OCI-LY1 (cell line): ENCODE measurements at regions not wholly inside any gene's neighbourhood (a gene's known extent, or its start where the extent isn't known, plus 50 kb on each side); places are given as distances from the start of the nearest gene placed in this dataset.

Experiments
- H2AFZ ChIP-seq: fragments of 200-600 bp; sonication (generic), shearing (Covaris generic); 2 replicates; pipeline ENCODE4 v1.6.0; 2014; ENCODE audit warnings: antibody characterized with exemption, mild to moderate bottlenecking, low read length
- H3F3A ChIP-seq: fragments of 200-600 bp; sonication (generic), shearing (Covaris generic); 2 replicates; pipeline ENCODE4 v1.6.0; 2014; ENCODE audit warnings: mild to moderate bottlenecking, antibody characterized with exemption, low read length, moderate library complexity; ENCODE audit not compliant: insufficient read depth
- H3K27ac ChIP-seq: fragments of 200-600 bp; sonication (generic); 2 replicates; pipeline ENCODE4 v1.5.1; 2014; ENCODE audit warnings: low read length, mixed run types, mild to moderate bottlenecking, low read depth; ENCODE audit not compliant: poor library complexity, severe bottlenecking
- H3K27me3 ChIP-seq: fragments of 200-600 bp; sonication (generic); 2 replicates; pipeline ENCODE4 v1.6.0; 2014; ENCODE audit warnings: antibody characterized with exemption, mild to moderate bottlenecking, low read length, moderate library complexity; ENCODE audit not compliant: insufficient read depth
- H3K36me3 ChIP-seq: fragments of 200-600 bp; sonication (generic); 2 replicates; pipeline ENCODE4 v1.6.1; 2014; ENCODE audit warnings: mild to moderate bottlenecking, antibody characterized with exemption, low read length, moderate library complexity, mixed read lengths; ENCODE audit not compliant: insufficient read depth
- H3K4me1 ChIP-seq: fragments of 200-600 bp; sonication (generic); 2 replicates; pipeline ENCODE4 v1.5.1; 2014; ENCODE audit warnings: mild to moderate bottlenecking, low read length, moderate library complexity; ENCODE audit not compliant: insufficient read depth, severe bottlenecking
- H3K4me2 ChIP-seq: fragments of 200-600 bp; sonication (generic), shearing (Covaris generic); 2 replicates; pipeline ENCODE4 v1.6.1; 2014; ENCODE audit warnings: low read length
- H3K4me3 ChIP-seq: fragments of 200-600 bp; sonication (generic); 2 replicates; pipeline ENCODE4 v1.5.1; 2014; ENCODE audit warnings: low read length, low read depth, mild to moderate bottlenecking, mixed read lengths; ENCODE audit not compliant: poor library complexity, severe bottlenecking
- H3K79me2 ChIP-seq: fragments of 200-600 bp; shearing (Covaris generic); 2 replicates; pipeline ENCODE4 v1.6.1; 2016; ENCODE audit warnings: mixed run types, low read length, mixed read lengths; ENCODE audit not compliant: insufficient read depth
- H3K9ac ChIP-seq: fragments of 200-600 bp; sonication (generic), shearing (Covaris generic); 2 replicates; pipeline ENCODE4 v1.6.1; 2014; ENCODE audit warnings: mild to moderate bottlenecking, low read length, mixed read lengths
- H3K9me2 ChIP-seq: fragments of 200-600 bp; sonication (generic), shearing (Covaris generic); 2 replicates; pipeline ENCODE4 v1.6.1; 2014; ENCODE audit warnings: low read depth, mild to moderate bottlenecking, low read length, mixed read lengths
- H3K9me3 ChIP-seq: fragments of 200-600 bp; shearing (Covaris generic); 2 replicates; pipeline ENCODE4 v1.6.1; 2014; ENCODE audit warnings: low read length, mixed read lengths
- H4K20me1 ChIP-seq: fragments of 200-600 bp; sonication (generic), shearing (Covaris generic); 2 replicates; pipeline ENCODE4 v1.6.0; 2016; ENCODE audit warnings: mild to moderate bottlenecking, low read length; ENCODE audit not compliant: insufficient read depth
- CTCF ChIP-seq: fragments of 200-600 bp; sonication (generic), shearing (Covaris generic); IDR thresholded peaks from 2 replicates; pipeline ENCODE4 v1.5.1; 2017; ENCODE audit warnings: mild to moderate bottlenecking, antibody characterized with exemption, low read length, moderate library complexity, mixed read lengths
- EZH2 ChIP-seq: fragments of 200-600 bp; sonication (generic), shearing (Covaris generic); IDR thresholded peaks from 2 replicates; pipeline ENCODE4 v1.8.0; 2017; ENCODE audit warnings: borderline replicate concordance, mixed run types, mild to moderate bottlenecking, antibody characterized with exemption, low read length, moderate library complexity, mixed read lengths

- Histone ChIP-seq H4K20me1 (no peaks in the 10 kb centered on the region), H3K79me2 (no peaks in the 10 kb centered on the region), H3K4me3 (no peak overlapping the region), H3K9ac (no peak overlapping the region), H3K4me2 (no peak overlapping the region), H3K4me1 (no peaks in the 10 kb centered on the region), H3F3A (no peaks in the 10 kb centered on the region), H3K36me3 (no peaks in the 10 kb centered on the region), H3K9me2 (no peaks in the 10 kb centered on the region), H3K9me3 (no peaks in the 10 kb centered on the region), H3K27me3 (no peaks in the 10 kb centered on the region), H2AFZ (no peak overlapping the region), H3K27ac (no peak overlapping the region)
- TF ChIP-seq CTCF (no peak), EZH2 (no peak)
Measured at GRCh38 chr14:54127526-54127925, 170.9 kb upstream of the BMP4 start.

DNA sequence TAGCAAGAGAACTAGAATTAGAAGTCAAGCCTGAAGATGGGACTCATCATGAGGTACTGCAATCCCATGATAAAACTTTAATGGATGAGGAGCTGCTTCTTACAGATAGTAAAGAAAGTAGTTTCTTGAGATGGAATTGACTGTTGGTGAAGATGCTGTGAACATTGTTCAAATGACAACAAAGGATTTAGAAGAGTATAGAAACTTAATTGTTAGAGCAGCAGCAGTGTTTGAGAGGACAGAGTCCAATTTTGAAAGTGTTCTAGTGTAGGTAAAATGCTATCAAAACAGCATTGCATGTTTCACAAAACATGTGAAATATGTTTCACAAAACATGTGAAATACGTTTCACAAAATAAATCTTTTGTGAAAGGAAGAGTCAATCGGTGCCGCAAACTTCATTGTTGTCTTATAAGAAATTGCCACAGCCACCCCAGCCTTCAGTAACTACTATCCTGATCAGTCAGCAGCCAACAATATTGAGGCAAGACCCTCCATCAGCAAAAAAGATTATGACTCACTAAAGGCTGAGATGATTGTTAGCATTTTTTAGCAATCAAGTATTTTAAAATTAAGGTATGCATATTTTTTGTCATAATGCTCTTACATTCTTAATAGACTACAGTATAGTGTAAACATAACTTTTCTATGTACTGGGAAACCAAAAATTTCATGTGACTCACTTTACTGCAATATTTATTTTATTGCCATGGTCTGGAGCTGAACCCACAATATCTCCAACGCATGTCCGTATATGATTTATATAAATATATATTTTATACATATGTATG lies 173.4 kb upstream of the BMP4 start:
- no peaks in the 10 kb centered on the region for H3K36me3 ChIP-seq
- no peaks in the 10 kb centered on the region for H3F3A ChIP-seq
- no peak overlapping the region for H3K4me3 ChIP-seq
- no peaks in the 10 kb centered on the region for H3K27me3 ChIP-seq
- no peaks in the 10 kb centered on the region for H4K20me1 ChIP-seq
- TF ChIP-seq EZH2 (no peak), CTCF (no peak)
- no peak overlapping the region for H3K27ac ChIP-seq
- no peak overlapping the region for H3K4me2 ChIP-seq
- H3K9ac ChIP-seq = no peak overlapping the region
- no peaks in the 10 kb centered on the region for H3K79me2 ChIP-seq
- H2AFZ ChIP-seq = no peak overlapping the region
- no peaks in the 10 kb centered on the region for H3K9me3 ChIP-seq
- H3K4me1 ChIP-seq = no peaks in the 10 kb centered on the region
- H3K9me2 ChIP-seq = no peaks in the 10 kb centered on the region

DNA sequence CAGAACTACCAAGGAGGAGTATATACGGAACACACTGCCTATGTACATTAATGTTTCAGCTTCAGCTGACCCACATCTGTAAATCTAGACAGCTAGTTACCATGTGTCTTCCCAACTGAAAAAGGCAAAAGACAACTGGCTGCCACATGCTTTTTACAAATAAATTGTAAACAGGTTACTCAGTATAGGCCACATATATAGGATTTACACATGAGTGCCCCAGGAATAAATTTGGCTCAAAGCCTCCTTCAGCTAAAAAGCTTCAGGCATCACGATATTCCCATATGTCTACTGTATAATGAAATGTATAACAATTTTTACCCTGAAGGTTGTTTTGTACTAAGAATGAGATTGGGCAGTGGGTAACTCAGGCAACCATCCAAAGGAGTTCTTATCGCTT lies 175.9 kb upstream of the BMP4 start:
- Histone ChIP-seq H3K4me1 (no peaks in the 10 kb centered on the region), H3K4me3 (no peak overlapping the region), H3K27me3 (no peaks in the 10 kb centered on the region), H3K9me2 (no peaks in the 10 kb centered on the region), H3K36me3 (no peaks in the 10 kb centered on the region), H3K9me3 (no peaks in the 10 kb centered on the region), H4K20me1 (no peaks in the 10 kb centered on the region), H3F3A (no peaks in the 10 kb centered on the region), H2AFZ (no peak overlapping the region), H3K79me2 (no peaks in the 10 kb centered on the region), H3K9ac (no peak overlapping the region), H3K27ac (no peak overlapping the region), H3K4me2 (no peak overlapping the region)
- no peak for TF ChIP-seq EZH2
- TF ChIP-seq CTCF = no peak
